LoVo (cell line): ENCODE measurements at regions not wholly inside any gene's neighbourhood (a gene's known extent, or its start where the extent isn't known, plus 50 kb on each side); places are given as distances from the start of the nearest gene placed in this dataset.

ENCODE experiments used
- DNase-seq: peaks from one replicate; pipeline ENCODE4 v3.0.0-alpha.2; 2016; ENCODE audit warnings: low spot score

DNA sequence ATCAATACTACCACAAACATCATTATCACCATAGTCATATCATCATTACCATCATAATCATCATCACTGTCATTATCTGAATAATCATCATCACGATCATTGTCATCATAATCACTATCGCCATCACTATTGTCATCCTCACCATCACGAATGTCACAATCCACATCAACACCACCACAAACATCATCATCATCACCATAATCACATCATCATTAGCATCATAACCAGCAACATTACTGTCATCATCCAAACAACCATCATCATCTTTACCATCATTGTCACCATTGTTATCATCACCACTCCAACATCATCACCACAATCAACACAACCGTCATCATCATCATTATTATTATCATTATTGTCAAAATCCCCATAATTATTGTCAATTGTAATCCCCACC, 61.2 kb downstream of the MBD3L1 start:
- DNase-seq, result no peak

DNA sequence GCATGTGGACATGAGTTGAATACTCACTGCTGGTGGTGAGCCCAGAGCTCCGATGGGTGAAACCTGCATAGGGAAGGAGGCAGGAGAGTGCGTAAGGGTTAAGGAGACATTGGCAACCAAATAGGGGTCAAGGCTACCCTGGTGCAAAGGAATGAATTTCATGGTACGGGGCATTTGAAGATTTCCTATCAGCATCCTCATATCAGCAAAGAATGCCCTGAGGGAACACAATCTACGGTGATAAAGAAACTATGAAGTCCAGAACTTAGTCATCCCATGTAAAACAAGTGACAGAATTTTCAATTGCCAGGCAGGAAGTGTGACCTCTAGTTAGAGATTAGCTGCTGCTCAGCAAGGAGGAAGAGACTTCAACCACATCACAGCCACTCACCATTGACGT, 64.9 kb downstream of the MBD3L1 start:
- DNase-seq, result no peak

DNA sequence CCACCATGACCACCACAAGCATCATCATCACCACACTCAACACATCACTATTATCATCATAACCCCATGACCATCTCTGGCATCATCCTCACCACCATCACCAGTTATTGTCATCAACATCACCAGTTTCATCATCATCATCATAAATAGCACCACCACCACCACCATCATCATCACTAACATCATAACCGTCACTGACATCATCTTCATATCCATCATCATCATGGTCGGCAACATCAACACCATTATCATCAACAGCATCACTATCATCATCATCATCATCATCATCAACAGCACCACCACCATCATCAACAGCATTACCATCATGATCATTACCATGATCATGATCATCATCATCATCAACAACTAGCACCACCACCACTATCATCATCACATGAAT, 67.2 kb downstream of the MBD3L1 start:
- no peak for DNase-seq

- no peak for DNase-seq
These were observed 68.2 kb downstream of the MBD3L1 start for GRCh38 chr19:8900421-8900820.

- no peak for DNase-seq
These were observed 70.3 kb downstream of the MBD3L1 start for GRCh38 chr19:8902520-8902919.

DNA sequence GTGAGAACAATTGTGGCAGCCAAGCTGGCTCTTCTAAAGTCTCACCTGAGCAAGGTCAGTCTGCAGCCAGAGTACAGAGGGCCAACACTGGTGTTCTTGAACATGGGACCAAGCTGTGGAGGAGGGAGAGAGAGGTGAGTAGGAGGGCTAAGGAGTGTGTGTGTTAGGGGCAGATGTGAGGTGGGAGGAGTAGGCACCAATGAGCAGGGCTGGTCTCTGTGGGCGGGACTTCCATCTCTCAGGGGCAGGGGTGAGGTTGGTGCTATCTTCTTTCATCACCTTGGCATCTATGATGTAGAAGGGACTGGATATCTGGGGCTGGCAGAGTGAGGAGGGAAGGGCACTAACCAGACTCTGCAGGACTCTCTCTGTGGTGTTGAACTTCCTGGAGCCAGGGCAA, 72.4 kb downstream of the MBD3L1 start:
- no peak for DNase-seq

- DNase-seq, result no peak
These were observed 73.2 kb downstream of the MBD3L1 start for GRCh38 chr19:8905342-8905741.

DNA sequence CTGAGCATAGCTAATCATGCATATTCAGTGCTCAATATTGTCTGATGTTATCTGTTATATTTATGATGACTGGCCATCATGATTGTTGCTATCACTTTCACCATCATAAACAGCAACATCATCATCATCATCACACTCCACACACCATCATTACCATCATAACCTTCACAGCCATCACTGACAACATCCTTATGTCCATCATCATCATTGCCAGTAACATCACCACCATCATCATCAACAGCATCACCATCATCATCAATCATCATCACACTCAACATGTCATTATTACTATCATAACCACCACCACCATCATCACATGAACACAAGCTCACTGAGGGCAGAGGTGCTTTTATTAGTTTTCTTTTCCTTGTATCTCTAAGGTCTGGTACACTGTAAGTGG, 75.9 kb downstream of the MBD3L1 start:
- DNase-seq, result no peak

DNA sequence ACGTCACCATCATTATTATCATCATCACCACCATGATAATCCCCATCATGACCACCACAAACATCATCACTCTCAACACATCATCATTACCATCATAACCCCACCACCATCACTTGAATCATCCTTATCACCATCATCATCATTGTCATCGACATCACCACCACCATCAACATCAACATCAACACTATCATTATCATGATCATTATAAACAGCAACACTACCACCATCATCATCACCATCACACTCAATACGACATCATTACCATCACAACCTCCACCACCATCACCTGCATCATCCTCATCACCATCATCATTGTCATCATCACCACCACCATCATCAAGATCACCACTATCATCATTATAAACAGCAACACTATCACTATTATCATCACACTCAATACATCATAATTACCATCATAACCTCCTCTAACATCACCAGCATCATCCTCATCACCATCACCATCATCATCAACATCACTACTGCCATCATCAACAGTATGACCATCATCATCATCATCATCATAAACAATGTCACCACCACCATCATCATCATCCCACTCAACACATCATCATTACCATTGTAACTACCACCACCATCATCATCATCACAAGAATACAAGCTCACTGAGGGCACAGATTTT, 78.7 kb downstream of the MBD3L1 start:
- DNase-seq, result no peak

DNA sequence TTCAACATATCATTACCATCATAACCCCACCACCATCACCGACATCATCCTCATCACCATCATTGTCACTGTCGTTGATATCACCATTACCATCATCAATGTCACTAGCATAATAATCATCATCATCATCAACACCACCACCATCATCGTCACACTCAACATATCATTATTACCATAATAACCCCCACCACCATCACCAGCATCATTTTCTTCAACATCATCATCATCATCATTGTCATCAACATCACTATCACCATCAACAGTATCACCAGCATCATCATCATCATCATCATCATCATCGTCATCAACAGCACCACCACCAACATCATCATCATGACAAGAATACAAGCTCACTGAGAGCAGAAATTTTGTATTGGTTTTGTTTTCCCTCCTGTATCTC, 83.8 kb downstream of the MBD3L1 start:
- DNase-seq, result no peak

DNA sequence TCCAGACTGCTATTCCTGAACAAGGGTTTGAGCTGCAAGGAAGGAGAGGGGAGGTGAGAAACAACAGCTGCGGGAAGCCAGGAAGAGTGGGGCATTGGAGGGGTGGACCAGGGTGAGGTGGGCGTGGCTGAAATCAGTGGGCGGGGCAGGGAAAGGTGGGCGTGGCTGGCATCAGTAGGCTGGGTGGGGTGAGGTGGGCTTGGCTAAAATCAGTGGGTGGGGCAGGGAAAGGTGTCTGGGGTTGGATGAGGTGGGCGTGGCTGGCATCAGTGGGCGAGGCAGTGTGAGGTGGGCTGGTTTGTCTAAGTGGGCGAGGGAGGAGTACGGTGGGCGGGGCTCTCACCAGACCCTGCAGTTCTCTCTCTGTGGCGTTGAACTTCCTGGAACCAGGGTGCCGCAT, 87.6 kb downstream of the MUC16 start:
- DNase-seq, result no peak

DNA sequence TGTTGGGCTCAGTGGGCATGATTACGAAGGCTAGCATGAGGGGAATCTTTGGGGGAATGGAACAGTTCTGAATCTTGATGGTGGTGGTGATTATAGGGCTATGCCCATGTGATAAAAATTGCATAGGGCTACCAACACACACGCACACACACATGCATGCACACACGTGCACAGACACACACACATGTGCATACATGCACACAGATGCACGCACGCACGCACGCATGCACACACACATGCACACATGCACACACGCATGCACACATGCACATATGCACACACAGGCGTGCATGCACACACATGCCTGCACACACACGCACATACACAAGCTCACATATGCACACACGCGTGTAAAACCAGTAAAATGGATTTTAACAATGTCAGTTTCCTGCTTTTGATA, 85.9 kb downstream of the MUC16 start:
- DNase-seq, result no peak

- no peak for DNase-seq
These were observed 83.9 kb downstream of the MUC16 start for GRCh38 chr19:8926341-8926740.

DNA sequence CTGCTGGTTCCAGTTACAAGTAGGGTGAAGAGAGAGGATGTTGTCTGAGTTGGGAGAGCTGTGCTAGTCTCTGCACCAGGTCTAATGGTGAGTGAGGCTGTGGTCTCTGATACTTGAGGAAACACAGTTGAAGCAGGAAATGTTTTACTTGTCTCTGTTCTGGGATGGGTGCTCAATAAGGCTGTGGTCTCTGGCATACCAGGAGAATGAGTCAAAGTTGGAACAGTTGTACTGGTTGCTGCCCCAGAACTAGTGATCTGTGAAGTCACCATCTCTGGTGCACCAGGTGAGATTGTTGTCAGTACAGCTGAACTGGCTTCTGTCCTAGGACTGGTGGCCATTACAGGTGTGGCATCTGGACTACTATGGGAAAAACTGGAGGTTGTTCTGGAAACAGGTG, 74.7 kb downstream of the MUC16 start:
- peak; percentile 39 for DNase-seq

- DNase-seq, result no peak
These were observed 71.6 kb downstream of the MUC16 start for GRCh38 chr19:8938576-8938975.
